ENCODE measurements at regions not wholly inside any gene's neighbourhood (a gene's known extent, or its start where the extent isn't known, plus 50 kb on each side); places are given as distances from the start of the nearest gene placed in this dataset.

- no peaks in the 10 kb centered on the region for H3K4me1 ChIP-seq (ENCODE audit: control insufficient read depth in 2 of 3, insufficient read depth in 2 of 3, low read depth in 1 of 3, low read length in 3 of 3)
- FAIRE-seq (no peak), DNase-seq (no peak)
- H3K4me3 ChIP-seq (ENCODE audit: low read length in 3 of 3): no peak overlapping the region
- H3K9ac ChIP-seq (ENCODE audit: low read length in 3 of 3): no peak overlapping the region
- no peaks in the 10 kb centered on the region for H3K27me3 ChIP-seq (ENCODE audit: control insufficient read depth, insufficient read depth, low read length)
- intact Hi-C loops (cut with DNase I): no loop called here
- H3K36me3 ChIP-seq (ENCODE audit: control insufficient read depth in 2 of 3, insufficient read depth in 3 of 3, low read length in 3 of 3): no peaks in the 10 kb centered on the region
- no peak for TF ChIP-seq CTCF (IDR thresholded peaks at IDR 0.05; ENCODE audit: borderline replicate concordance, extremely low read depth, insufficient read depth)
- no peak overlapping the region for H3K27ac ChIP-seq (ENCODE audit: low read depth in 2 of 2, low read length in 2 of 2)
- no peaks in the 10 kb centered on the region for H3K9me3 ChIP-seq (ENCODE audit: control insufficient read depth in 2 of 3, insufficient read depth in 1 of 3, low read length in 3 of 3)
These were observed 322.6 kb upstream of the SLC30A5 start for GRCh38 chr5:68771221-68771620.

GRCh38 chr5:68771732-68772131 is 322.1 kb upstream of the SLC30A5 start:
- Histone ChIP-seq H3K9ac (ENCODE audit: low read length in 3 of 3) (no peak overlapping the region), H3K4me3 (ENCODE audit: low read length in 3 of 3) (no peak overlapping the region), H3K27ac (ENCODE audit: low read depth in 2 of 2, low read length in 2 of 2) (no peak overlapping the region), H3K36me3 (ENCODE audit: control insufficient read depth in 2 of 3, insufficient read depth in 3 of 3, low read length in 3 of 3) (no peaks in the 10 kb centered on the region), H3K27me3 (ENCODE audit: control insufficient read depth, insufficient read depth, low read length) (no peaks in the 10 kb centered on the region), H3K9me3 (ENCODE audit: control insufficient read depth in 2 of 3, insufficient read depth in 1 of 3, low read length in 3 of 3) (no peaks in the 10 kb centered on the region), H3K4me1 (ENCODE audit: control insufficient read depth in 2 of 3, insufficient read depth in 2 of 3, low read depth in 1 of 3, low read length in 3 of 3) (no peaks in the 10 kb centered on the region)
- no peak for TF ChIP-seq CTCF (IDR thresholded peaks at IDR 0.05; ENCODE audit: borderline replicate concordance, extremely low read depth, insufficient read depth)
- DNase-seq: no peak
- intact Hi-C loops (cut with DNase I): no loop called here
- no peak for FAIRE-seq

GRCh38 chr5:68776381-68776780 is 317.4 kb upstream of the SLC30A5 start:
- Histone ChIP-seq H3K36me3 (ENCODE audit: control insufficient read depth in 2 of 3, insufficient read depth in 3 of 3, low read length in 3 of 3) (no peaks in the 10 kb centered on the region), H3K4me1 (ENCODE audit: control insufficient read depth in 2 of 3, insufficient read depth in 2 of 3, low read depth in 1 of 3, low read length in 3 of 3) (no peaks in the 10 kb centered on the region), H3K9ac (ENCODE audit: low read length in 3 of 3) (no peak overlapping the region), H3K9me3 (ENCODE audit: control insufficient read depth in 2 of 3, insufficient read depth in 1 of 3, low read length in 3 of 3) (no peaks in the 10 kb centered on the region), H3K4me3 (ENCODE audit: low read length in 3 of 3) (no peak overlapping the region), H3K27me3 (ENCODE audit: control insufficient read depth, insufficient read depth, low read length) (no peaks in the 10 kb centered on the region), H3K27ac (ENCODE audit: low read depth in 2 of 2, low read length in 2 of 2) (no peak overlapping the region)
- FAIRE-seq (no peak), DNase-seq (no peak)
- intact Hi-C loops (cut with DNase I): no loop called here
- TF ChIP-seq CTCF (IDR thresholded peaks at IDR 0.05; ENCODE audit: borderline replicate concordance, extremely low read depth, insufficient read depth): no peak

GRCh38 chr5:68777135-68777534 is 316.7 kb upstream of the SLC30A5 start:
- DNase-seq (no peak), FAIRE-seq (no peak)
- Histone ChIP-seq H3K27ac (ENCODE audit: low read depth in 2 of 2, low read length in 2 of 2) (no peak overlapping the region), H3K4me3 (ENCODE audit: low read length in 3 of 3) (no peak overlapping the region), H3K9me3 (ENCODE audit: control insufficient read depth in 2 of 3, insufficient read depth in 1 of 3, low read length in 3 of 3) (no peaks in the 10 kb centered on the region), H3K9ac (ENCODE audit: low read length in 3 of 3) (no peak overlapping the region), H3K27me3 (ENCODE audit: control insufficient read depth, insufficient read depth, low read length) (no peaks in the 10 kb centered on the region), H3K4me1 (ENCODE audit: control insufficient read depth in 2 of 3, insufficient read depth in 2 of 3, low read depth in 1 of 3, low read length in 3 of 3) (no peaks in the 10 kb centered on the region), H3K36me3 (ENCODE audit: control insufficient read depth in 2 of 3, insufficient read depth in 3 of 3, low read length in 3 of 3) (no peaks in the 10 kb centered on the region)
- intact Hi-C loops (cut with DNase I): no loop called here
- TF ChIP-seq CTCF (IDR thresholded peaks at IDR 0.05; ENCODE audit: borderline replicate concordance, extremely low read depth, insufficient read depth): no peak

Measured in kidney (tissue), 13 donors.